Stomach (tissue), 4 donors: ENCODE measurements at regions not wholly inside any gene's neighbourhood (a gene's known extent, or its start where the extent isn't known, plus 50 kb on each side); places are given as distances from the start of the nearest gene placed in this dataset.

Source experiments
- CTCF ChIP-seq, 7 experiments: fragments of 450-650 bp in 4 of 7; fragments of 200-600 bp in 3 of 7; sonication (generic) in 3 of 7; IDR thresholded peaks; one replicate each; pipeline ENCODE4 v1.5.1; 2016 to 2019; ENCODE audit warnings: antibody characterized with exemption in 7 of 7, control low read depth in 2 of 7, mild to moderate bottlenecking in 1 of 7
- EP300 ChIP-seq: sonication (generic); formaldehyde crosslinking; IDR thresholded peaks from one replicate; pipeline ENCODE4 v1.6.1; 2017; ENCODE audit warnings: antibody characterized with exemption
- POLR2A ChIP-seq, 4 donors: fragments of 450-650 bp; IDR thresholded peaks; one replicate each; pipeline ENCODE4 v1.6.1; 2016; ENCODE audit warnings: antibody characterized with exemption in 4 of 4, control low read depth in 2 of 4, mild to moderate bottlenecking in 1 of 4, moderate library complexity in 1 of 4
- POLR2AphosphoS5 ChIP-seq, 3 donors: sonication (generic); formaldehyde crosslinking; IDR thresholded peaks; one replicate each; pipeline ENCODE4 v1.6.1; 2016; ENCODE audit warnings: antibody characterized with exemption in 3 of 3

- TF ChIP-seq POLR2A (IDR thresholded peaks at IDR 0.05) (no peak), CTCF (IDR thresholded peaks at IDR 0.05) (no peak), POLR2AphosphoS5 (IDR thresholded peaks at IDR 0.05) (no peak), EP300 (no peak)
Measured at GRCh38 chr11:112421879-112422278, 161.2 kb upstream of the PLET1 start.
